GM12875 (cell line): ENCODE measurements at regions not wholly inside any gene's neighbourhood (a gene's known extent, or its start where the extent isn't known, plus 50 kb on each side); places are given as distances from the start of the nearest gene placed in this dataset.
A peak's percentile ranks its signal among the peaks of the same experiment; 100 is the strongest.
"Not testable (repeated sequence)": the region's sequence is repeated elsewhere in the genome, so short reads cannot be mapped to it uniquely, and the experiment has no call there.

ENCODE experiments used
- H3K4me3 ChIP-seq: one replicate; pipeline ENCODE4 v1.5.1; 2011; ENCODE audit warnings: low read depth, low read length, control low read depth
- CTCF ChIP-seq: IDR thresholded peaks from 2 replicates; pipeline ENCODE4 v1.5.1; 2011; ENCODE audit warnings: low read depth, mild to moderate bottlenecking, control low read depth, inconsistent platforms, low read length, moderate library complexity, borderline replicate concordance; ENCODE audit not compliant: insufficient read depth

- H3K4me3 ChIP-seq, result no peak overlapping the region
- no peak for TF ChIP-seq CTCF
Measured at GRCh38 chr2:184047536-184047935, 550.8 kb upstream of the ZNF804A start.

- TF ChIP-seq CTCF, result no peak
- no peak overlapping the region for H3K4me3 ChIP-seq
Measured at GRCh38 chr2:184049566-184049965, 548.8 kb upstream of the ZNF804A start.

- no peak for TF ChIP-seq CTCF
- no peak overlapping the region for H3K4me3 ChIP-seq
Measured at GRCh38 chr2:184053326-184053725, 545.0 kb upstream of the ZNF804A start.

GRCh38 chr2:184054419-184054818 is 543.9 kb upstream of the ZNF804A start:
- not testable (repeated sequence) for H3K4me3 ChIP-seq

- TF ChIP-seq CTCF, result no peak
- no peak overlapping the region for H3K4me3 ChIP-seq
Measured at GRCh38 chr2:184057910-184058309, 540.4 kb upstream of the ZNF804A start.

- H3K4me3 ChIP-seq, result not testable (repeated sequence)
Measured at GRCh38 chr2:184060268-184060667, 538.1 kb upstream of the ZNF804A start.

GRCh38 chr2:184067502-184067901 is 530.8 kb upstream of the ZNF804A start:
- H3K4me3 ChIP-seq, result no peak overlapping the region
- 0 out of 2 replicates have a peak, but pooled peaks have one; percentile 9 for TF ChIP-seq CTCF

GRCh38 chr2:184072470-184072869 is 525.9 kb upstream of the ZNF804A start:
- H3K4me3 ChIP-seq, result no peak overlapping the region
- no peak for TF ChIP-seq CTCF
